ENCODE measurements at regions not wholly inside any gene's neighbourhood (a gene's known extent, or its start where the extent isn't known, plus 50 kb on each side); places are given as distances from the start of the nearest gene placed in this dataset.
"Not testable (repeated sequence)": the region's sequence is repeated elsewhere in the genome, so short reads cannot be mapped to it uniquely, and the experiment has no call there.

DNA sequence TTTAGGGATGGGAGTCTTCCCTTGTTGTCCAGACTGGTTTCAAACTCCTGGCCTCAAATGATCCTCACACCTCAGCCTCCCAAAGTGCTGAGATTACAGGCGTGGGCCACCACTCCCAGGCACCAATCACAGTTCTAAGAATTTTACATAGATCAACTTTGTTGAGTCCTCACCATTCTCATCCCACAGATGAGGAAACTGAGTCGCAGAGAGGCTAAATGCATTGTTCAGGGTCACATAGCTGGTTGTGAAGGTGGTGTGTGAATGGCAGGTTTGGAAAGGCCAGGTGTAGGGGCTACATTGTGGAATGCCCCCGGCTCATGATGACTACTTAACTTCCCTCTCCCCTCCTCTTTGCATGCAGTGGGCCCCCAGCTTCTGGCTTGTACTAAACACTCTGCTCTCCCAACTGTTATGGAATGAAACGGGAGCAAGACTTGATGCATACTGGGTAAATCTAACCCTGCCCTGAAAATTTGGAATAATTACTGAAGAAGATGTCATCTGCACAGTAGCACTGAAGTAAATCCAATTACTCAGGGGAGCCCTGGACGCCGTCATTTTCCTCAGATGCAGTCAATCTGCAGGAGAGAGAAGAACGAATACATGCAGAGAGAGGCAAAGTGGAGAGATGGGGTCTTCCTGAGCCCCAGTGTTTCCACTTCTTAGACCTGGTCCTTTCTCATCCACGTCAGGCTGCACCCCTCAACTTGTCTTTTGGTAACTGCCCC, 102.3 kb upstream of the ZNF217 start:
- DNase-seq (ENCODE audit: low read depth in 2 of 2), result no peak

DNA sequence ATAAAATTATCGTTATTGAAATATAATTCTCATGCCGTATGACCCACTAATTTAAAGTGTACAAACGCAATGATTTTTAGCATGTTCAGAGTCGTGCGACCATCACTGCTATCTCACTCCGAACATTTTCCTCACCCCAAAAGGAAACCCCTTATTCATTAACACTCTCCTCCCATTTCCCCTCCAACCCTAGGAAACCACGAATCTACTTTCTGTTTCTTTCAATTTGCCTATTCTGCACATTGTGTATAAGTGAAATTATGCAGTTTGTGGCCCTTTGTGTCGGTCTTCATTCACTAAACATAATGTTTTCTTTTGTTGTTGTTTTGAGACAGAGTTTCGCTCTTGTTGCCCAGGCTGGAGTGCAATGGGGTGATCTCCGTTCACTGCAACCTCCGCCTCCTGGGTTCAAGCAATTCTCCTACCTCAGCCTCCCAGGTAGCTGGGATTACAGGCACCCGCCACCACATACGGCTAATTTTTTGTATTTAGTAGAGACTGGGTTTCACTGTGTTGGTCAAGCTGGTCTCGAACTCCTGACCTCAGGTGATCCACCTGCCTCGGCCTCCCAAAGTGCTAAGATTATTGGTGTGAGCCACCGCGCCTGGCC, 99.7 kb upstream of the ZNF217 start:
- no peak for DNase-seq (ENCODE audit: low read depth in 2 of 2)

DNA sequence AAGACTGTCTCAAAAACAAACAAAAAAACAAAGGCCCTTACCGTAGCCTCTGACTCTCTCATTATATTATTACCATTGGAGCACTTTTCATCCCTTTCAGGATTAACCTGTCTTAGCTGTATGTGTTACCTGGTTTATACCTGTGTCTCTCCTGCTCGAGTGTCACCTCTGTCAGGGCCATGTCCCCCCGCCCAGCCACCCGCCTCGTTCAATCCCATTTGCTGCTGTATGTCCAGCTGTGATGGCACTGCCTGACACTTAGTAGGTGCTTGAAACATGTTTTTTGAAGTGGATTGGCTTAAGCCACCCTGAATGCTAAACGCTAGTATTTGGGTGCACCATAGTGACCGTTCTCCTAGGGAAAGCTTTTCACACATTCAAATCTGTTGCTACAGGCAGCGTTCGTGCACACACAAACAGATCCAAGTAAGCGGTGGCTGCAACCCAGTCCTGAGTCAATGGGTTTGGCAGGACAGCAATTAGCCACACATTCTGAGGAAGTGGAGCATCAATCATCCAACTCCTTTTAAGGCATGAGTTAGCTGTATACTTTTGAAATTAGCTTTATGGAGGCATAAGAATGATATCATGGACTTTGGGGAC, 98.9 kb upstream of the ZNF217 start:
- peak; percentile 57 to 62 for DNase-seq (ENCODE audit: low read depth in 2 of 2)

DNA sequence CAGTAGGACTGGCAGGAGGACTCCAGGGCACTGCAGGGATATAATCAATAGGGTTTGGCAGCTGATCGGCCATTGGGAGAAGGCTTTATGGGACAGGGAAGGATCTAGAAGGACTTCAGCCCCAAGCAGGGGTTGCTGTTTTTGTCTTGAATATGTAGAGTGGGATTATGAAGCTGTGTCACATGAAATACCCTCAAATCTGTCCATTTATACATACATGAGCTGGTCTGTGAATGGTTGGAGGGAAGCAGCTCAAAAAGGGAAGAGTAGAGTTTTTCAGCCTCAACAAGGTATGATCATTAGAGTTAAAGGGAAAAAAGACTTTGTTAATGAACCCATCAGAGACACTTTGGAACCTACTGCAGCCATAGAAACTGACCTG, 98.2 kb upstream of the ZNF217 start:
- no peak for DNase-seq (ENCODE audit: low read depth in 2 of 2)

DNA sequence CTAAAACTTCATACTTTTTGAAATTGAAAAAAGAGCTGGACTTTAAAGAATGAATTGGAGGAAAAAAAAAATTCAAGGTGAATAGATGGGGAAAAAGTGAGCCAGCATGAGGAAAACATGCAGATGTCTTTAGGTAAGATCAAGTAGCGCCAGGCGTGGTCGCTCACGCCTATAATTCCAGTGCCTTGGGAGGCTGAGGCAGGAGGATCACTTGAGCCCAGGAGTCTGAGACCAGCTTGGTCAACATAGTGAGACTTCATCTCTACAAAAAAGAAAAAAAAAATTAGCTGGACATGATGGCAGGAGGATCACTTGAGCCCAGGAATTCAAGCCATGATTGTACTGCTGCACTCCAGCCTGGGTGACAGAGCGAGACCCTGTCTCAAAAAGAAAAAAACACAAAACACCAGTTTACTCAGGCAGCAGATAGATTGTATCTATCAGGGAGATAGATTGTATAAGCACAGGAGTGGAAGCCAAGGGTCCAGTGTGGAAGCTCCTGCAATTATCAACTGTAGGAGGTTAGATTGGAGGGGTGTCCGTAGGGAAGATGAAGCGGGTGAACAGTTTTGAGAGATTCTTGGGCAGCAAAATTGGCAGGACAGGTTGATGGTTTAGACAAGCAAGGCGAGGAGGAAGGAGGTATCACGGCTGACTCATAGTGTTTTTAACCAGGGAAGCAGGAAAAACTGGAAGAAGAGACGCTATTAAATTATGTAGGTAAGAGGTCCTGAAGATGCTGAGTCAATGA, 97.6 kb upstream of the ZNF217 start:
- no peak for DNase-seq (ENCODE audit: low read depth in 2 of 2)

DNA sequence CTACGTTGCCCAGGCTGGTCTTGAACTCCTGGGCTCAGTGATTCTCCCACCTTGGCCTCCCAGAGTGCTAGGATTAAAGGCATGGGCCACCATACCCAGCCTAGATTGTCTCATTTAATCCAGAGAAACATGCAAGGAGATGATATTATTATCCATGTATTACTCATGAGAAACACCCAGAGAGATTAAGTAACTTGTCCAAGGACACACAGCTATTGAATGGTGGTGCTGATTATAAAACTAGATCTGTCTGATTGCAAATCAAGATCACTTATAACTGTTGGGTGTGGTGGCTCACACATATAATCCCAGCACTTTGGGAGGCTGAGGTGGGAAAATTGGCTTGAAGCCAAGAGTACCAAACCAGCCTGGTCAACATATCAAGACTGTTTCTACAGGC, 94.4 kb upstream of the ZNF217 start:
- no peak for DNase-seq (ENCODE audit: low read depth in 2 of 2)

DNA sequence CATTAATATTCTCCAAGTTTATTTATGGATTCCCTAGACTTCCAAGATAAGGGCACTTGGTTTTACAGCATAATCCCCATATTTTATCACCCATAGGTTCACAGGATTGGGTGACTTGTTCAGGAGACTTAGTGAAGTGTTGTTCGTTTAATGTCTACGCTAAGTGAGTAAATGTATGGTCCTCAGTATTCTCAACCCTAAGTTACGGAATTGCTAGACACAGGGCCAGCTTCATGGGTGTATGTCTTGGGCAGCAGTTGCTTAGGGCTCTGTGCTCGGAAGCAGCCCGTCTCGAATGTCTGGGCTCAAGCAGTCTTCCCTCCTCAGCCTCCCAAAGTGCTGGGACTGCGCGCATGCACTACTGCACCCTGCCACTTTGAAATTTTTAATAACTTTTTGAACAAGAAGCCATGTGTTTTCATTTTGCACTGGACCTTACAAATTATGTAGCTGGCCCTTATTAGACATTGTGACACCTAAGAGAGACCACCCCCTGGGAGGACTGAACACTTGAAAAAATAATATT, 91.5 kb upstream of the ZNF217 start:
- no peak for DNase-seq (ENCODE audit: low read depth in 2 of 2)

DNA sequence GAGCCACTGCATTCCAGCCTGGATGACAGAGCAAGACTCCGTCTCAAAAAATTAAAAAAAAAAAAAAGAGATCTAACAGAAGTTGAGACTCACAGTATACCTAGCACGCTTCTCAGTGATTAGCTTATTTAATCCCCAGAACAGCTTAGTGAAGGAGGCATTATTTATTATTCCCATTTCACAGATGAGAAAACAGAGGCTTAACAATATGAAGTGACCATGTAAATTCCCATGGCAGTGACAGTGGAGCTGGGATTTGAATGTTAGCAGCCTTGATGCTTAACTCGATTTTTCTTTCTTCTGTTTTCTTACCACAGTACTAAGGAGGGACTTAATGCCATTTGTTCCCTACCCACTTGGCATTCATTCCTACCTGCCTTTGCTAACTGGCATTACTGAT, 89.9 kb upstream of the ZNF217 start:
- DNase-seq (ENCODE audit: low read depth in 2 of 2), result no peak

DNA sequence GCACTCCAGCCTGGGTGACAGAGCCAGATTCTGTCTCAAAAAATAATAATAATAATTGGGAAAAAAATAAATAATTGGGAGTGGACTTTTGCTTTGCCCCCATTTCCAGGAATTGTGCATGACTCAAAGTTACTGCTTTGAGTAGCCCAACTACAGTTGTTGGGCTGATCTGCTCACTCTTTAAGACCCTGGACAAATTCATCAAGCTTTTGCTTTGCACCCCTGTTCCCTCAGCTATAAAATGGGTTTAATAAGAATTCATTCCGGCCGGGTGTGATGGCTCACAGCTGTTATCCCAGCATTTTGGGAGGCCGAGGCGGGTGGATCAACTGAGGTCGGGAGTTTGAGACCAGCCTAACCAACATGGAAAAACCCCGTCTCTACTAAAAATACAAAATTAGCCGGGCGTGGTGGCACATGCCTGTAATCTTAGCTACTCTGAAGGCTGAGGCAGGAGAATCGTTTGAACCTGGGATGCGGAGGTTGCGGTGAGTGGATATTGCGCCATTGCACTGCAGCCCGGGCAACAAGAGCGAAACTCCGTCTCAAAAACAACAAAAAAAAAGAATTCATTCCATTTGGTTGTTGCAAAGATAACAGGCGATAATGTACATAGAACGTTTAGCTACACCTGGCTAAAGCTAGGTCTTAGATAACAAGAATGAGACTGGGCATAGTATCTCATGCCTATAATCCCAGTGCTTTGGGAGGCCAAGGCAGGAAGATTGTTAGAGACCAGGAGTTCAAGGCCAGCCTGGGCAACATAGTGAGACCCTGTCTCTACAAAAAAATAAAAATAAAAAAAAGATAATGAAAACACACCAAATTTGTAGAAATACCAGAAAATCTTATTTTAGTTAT, 87.9 kb upstream of the ZNF217 start:
- no peak for DNase-seq (ENCODE audit: low read depth in 2 of 2)

DNA sequence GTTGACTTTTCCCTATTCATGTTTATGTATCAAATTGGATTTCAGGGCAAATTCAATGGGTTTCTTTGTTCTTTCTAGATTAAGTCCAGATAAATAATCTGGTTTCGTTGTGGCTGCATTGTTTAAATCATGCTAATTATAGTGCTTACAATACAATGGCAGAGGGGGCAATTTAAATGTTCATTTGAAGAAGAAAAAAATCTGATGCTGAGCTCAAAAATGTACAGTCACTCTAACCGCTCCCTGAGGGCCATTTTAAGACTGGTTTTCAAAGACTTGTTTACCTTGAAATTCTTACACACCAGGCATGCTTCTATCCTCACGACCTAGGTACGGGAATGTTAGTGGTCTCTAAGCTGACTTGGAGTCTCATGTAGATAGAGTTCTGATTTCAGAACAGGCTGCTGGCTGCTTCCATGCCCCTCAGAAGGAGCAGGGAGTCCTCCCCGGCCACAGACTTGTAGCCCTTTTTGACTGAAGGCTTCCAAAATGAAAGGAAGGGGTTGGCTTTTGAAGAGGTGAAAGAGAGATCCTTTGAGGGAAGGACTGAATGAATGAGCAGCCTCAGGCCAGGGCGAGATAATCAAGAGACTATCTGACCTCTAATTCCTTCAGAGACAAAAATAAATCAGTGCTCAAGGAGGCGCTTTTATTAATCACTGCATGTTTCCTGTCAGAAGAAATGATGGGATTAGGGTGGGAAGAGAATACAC, 86.1 kb upstream of the ZNF217 start:
- no peak for DNase-seq (ENCODE audit: low read depth in 2 of 2)

DNA sequence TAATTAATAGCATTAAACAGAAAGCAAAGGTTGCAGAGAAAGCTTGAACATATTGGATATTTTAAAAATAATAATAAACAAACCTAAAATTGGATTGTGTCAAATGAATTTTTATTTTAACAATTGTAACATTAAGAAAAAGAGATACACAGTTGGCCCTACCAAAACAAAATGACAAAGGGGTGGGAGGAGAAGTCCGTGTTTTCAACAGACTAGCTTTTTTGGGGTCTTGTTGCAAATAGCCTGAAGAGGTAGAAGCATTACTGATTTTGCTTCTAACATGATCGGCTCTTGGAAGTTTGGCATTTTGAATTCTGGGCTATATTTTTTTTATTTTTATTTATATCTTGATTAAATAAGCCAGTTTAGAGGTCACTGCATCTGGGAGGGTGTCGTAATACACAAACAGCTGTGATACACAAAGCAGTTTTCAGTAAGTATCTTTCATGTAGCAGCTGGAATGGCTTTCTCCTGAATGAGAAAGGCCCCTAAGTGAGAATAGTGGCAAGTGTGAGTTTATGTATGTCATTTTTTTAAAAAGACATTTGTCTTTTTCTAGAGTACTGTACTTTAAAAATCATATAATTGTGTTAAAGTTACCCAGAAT, 85.5 kb upstream of the ZNF217 start:
- no peak for DNase-seq (ENCODE audit: low read depth in 2 of 2)

DNA sequence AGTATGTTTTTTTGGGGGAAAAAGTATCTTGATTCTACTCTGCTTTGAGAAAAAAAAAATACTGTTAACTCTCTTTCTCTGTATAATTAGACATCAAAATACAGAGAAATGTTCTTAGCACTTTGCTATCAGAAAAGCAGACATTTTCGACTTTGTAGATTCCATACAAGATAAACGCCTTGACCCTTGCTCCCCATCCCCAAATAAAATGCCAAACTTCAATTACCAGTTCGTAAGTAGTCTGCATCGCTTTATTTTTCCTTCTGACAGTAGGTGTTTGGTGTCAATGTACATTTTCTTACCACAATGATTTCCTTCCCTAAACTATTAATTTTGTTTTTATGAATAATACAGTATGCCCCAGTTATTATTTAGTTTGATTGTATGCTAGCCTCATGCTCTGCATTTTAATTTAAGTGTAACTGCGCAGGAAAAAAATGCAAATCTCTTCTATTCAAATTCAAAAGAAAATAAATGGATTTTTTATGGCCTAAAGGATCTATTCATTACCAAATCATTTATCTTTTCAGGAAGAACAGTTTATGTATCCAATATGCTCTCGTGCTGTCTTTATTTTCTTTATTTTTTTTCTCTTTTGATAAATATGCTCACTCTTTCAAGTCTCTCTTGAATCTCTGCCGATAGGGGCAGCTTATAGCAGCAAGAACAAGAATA, 84.8 kb upstream of the ZNF217 start:
- no peak for DNase-seq (ENCODE audit: low read depth in 2 of 2)

DNA sequence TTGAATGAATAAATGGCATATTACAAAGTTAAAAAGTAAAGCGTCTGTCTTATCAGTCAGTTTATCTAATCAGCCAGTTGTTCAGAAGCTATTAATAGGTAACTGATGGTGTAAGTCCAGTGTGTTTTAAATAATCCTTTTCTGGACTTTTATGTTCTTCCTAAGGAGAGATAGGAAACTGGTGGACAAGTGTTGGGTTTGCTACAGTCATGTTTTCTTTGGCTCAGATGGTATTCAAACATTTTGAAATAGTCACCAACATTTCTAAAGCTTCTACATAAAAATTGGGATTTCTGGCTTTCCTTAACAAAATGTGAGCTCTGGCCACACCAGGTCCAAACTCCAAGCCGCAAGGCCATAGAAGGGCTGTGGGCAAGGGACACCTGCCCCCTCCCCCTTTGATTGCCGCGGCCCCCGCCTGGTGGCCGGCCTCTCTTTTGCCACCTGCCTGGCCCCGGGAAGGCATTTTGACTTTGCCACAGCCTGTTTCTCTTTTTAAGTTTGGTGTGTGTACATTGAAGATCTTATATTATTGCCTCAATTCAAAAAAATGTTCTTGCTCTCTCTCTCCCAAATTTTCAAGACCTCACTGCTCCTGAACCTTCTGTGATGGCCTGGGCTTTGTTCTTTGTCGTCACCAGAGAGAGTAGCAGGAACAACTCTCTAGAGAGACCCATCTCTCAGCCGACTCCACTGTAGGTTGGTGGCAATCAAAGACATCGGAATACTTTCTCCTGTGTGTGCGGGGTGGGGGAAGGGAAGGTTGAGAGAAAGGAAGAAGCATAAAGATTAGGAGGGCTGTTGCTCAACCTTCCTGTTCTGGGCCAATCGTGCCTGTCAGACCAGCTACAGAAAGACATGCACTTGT, 84.0 kb upstream of the ZNF217 start:
- no peak for DNase-seq (ENCODE audit: low read depth in 2 of 2)

DNA sequence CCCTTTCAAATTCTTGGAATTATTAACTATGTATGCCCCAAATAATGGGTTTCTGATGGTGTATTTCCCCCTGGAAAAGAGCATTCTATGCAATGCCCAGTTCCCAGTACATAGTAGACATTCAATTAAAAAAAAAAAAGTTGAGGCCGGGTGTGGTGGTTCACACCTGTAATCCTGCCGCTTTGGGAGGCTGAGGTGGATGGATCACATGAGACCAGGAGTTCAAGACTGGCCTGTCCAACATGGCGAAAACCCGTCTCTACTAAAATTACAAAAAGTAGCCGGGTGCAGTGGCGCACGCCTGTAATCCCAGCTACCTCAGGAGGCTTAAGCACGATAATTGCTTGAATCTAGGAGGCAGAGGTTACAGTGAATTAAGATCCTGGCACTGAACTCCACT, 83.3 kb upstream of the ZNF217 start:
- no peak for DNase-seq (ENCODE audit: low read depth in 2 of 2)

DNA sequence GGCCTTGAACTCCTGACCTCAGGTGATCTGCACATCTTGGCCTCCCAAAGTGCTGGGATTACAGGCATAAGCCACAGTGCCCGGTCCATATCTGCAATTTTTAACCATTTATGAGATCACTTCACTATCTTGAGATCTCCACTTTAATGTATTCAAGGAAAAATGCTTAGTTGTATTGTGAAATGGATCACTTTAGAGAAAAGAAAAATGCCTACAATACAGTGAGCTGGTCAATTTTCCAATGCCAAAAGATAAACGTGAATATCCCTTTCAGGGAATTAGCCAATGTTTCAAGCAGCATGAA, 82.8 kb upstream of the ZNF217 start:
- DNase-seq (ENCODE audit: low read depth in 2 of 2), result no peak

DNA sequence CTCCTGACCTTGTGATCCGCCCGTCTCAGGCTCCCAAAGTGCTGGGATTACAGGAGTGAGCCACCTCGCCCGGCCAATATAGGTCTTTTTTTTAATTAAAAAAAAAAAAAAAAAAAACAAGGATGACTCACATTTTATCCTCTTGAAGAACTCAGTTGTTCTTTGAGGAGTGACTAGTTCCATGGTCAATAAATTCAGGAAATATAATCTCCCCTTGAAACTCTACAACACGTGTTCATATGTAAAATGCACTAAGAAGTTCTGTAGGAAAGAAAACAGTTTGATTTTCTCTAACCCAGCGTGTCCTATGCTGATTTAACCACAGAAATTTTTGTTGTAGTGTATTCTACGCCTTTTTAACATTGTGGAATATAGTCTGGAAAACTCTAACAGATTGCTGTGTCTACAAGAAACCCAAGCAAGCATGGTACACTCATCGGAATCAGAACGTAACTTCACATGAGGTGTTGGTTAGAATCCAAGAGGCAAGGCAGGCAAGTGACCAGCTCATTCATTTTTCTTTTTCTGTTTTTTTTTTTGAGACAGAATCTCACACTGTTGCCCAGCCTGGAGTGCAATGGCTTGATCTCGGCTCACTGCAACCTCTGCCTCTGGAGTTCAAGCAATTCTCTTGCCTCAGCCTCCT, 79.0 kb upstream of the ZNF217 start:
- DNase-seq (ENCODE audit: low read depth in 2 of 2), result no peak

DNA sequence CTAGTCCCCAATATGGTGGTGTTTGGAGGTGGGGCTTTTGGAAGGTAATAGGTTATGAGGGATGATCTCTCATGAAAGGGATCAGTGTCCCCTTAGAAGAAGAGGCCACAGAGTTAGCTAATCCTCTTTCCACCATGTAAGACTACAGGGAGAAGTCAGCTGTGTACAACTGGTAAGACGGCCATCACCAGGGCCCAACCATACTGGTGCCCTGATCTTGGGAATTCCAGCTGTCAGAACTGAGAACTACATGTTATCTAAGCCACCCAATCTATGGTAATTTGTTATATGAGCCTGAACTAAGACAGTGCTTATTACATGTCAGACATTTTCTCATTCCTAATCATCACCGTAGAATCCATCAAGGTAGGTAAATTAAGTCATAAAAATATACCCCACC, 77.7 kb upstream of the ZNF217 start:
- DNase-seq (ENCODE audit: low read depth in 2 of 2), result no peak

DNA sequence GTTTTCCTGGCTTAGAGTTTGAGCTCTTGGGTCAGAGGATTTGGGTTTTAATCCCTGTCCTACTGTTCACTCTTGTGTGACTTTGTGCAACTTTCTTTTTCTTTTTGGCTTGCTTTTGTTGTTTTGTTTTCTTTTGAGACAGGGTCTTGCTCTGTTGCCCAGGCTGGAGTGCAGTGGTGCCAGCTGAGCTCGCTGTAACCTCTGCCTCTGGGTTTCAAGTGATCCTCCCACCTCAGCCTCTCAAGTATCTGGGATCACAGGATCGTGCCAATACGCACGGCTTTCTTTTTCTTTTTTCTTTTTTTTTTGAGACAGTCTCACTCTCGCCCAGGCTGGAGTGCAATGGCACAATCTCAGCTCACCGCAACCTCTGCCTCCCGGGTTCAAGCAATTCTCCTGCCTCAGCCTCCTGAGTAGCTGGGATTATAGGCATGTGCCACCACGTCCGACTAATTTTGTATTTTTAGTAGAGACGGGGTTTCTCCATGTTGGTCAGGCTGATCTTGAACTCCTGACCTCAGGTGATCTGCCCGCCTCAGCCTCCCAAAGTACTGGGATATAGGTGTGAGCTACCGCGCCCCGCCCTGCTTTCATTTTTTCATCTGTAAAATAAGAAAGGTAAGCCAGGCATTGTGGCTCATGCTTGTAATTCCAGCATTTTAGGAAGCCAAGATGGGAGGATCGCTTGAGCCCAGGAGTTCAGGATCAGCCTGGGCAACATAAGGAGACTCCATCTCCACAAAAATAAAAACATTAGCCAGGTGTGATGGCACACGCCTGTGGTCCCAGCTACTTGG, 76.1 kb upstream of the ZNF217 start:
- not testable (repeated sequence) for DNase-seq (ENCODE audit: low read depth in 2 of 2)
